SH-SY5Y (cell line): ENCODE measurements at regions not wholly inside any gene's neighbourhood (a gene's known extent, or its start where the extent isn't known, plus 50 kb on each side); places are given as distances from the start of the nearest gene placed in this dataset.

Experiments
- GATA2 ChIP-seq: IDR thresholded peaks from 2 replicates; pipeline ENCODE4 v1.6.1; 2011; ENCODE audit warnings: mild to moderate bottlenecking, low read depth, low read length
- GATA3 ChIP-seq: IDR thresholded peaks from 2 replicates; pipeline ENCODE4 v1.6.1; 2011; ENCODE audit warnings: low read depth, mild to moderate bottlenecking, low read length, moderate library complexity

- TF ChIP-seq GATA2, result no peak
- no peak for TF ChIP-seq GATA3
Observed at GRCh38 chr9:23538067-23538402, 288.0 kb downstream of the ELAVL2 start.
